ENCODE measurements at regions not wholly inside any gene's neighbourhood (a gene's known extent, or its start where the extent isn't known, plus 50 kb on each side); places are given as distances from the start of the nearest gene placed in this dataset.

DNA sequence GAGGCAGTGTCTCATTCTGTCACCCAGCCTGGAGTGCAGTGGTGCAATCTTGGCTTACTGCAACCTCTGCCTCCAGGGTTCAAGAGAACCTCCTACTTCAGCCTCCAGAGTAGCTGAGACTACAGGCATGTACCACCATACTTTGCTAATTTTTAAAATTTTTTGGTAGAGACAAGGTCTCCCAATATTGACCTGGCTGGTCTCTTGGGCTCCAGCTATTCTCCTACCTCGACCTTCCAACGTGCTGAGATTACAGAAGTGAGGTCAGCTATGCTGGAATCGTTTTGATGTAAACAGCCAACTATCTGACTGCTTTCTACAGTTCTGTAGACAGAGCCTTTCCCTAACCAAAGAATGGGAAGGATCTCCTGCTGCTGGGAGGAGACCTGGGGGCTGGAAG, 375.8 kb downstream of the GATA3 start:
- TF ChIP-seq, protein P1, sequence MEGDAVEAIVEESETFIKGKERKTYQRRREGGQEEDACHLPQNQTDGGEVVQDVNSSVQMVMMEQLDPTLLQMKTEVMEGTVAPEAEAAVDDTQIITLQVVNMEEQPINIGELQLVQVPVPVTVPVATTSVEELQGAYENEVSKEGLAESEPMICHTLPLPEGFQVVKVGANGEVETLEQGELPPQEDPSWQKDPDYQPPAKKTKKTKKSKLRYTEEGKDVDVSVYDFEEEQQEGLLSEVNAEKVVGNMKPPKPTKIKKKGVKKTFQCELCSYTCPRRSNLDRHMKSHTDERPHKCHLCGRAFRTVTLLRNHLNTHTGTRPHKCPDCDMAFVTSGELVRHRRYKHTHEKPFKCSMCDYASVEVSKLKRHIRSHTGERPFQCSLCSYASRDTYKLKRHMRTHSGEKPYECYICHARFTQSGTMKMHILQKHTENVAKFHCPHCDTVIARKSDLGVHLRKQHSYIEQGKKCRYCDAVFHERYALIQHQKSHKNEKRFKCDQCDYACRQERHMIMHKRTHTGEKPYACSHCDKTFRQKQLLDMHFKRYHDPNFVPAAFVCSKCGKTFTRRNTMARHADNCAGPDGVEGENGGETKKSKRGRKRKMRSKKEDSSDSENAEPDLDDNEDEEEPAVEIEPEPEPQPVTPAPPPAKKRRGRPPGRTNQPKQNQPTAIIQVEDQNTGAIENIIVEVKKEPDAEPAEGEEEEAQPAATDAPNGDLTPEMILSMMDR (IDR thresholded peaks at IDR 0.05; ENCODE audit: borderline replicate concordance, insufficient read depth, low read depth, low read length): no peak
- H3K4me3 ChIP-seq (ENCODE audit: low read depth, low read length): no peak overlapping the region

GRCh38 chr10:8431511-8431910, 377.0 kb downstream of the GATA3 start:
- H3K4me3 ChIP-seq (ENCODE audit: low read depth, low read length): no peak overlapping the region
- TF ChIP-seq, protein P1 (IDR thresholded peaks at IDR 0.05; ENCODE audit: borderline replicate concordance, insufficient read depth, low read depth, low read length): no peak

- no peak overlapping the region for H3K4me3 ChIP-seq (ENCODE audit: low read depth, low read length)
- TF ChIP-seq, protein P1 (IDR thresholded peaks at IDR 0.05; ENCODE audit: borderline replicate concordance, insufficient read depth, low read depth, low read length): no peak
These were observed 380.9 kb downstream of the GATA3 start for GRCh38 chr10:8435186-8436055.

GRCh38 chr10:8437896-8438295, 383.4 kb downstream of the GATA3 start:
- no peak overlapping the region for H3K4me3 ChIP-seq (ENCODE audit: low read depth, low read length)
- TF ChIP-seq, protein P1 (IDR thresholded peaks at IDR 0.05; ENCODE audit: borderline replicate concordance, insufficient read depth, low read depth, low read length): no peak

DNA sequence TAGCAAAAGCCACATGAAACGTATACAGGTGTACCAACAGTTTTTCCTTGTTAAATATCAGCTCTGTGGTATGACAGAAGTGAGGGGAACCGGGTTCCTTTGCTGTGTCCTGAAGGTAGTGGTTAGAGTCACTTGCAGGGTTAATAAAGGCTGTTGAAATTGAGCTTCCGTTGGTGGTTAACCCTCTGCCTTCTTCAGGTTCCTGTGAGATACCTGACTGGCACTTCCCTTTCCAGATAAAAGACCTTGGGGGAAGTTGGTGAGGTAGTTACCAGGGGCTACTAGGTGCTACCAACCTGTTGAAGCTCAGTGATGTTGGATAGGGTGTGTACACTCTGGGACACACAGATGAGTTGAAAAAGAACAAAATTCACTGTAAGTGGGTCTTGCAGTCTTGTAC, 384.1 kb downstream of the GATA3 start:
- H3K4me3 ChIP-seq (ENCODE audit: low read depth, low read length): no peak overlapping the region
- TF ChIP-seq, protein P1 (IDR thresholded peaks at IDR 0.05; ENCODE audit: borderline replicate concordance, insufficient read depth, low read depth, low read length): no peak

DNA sequence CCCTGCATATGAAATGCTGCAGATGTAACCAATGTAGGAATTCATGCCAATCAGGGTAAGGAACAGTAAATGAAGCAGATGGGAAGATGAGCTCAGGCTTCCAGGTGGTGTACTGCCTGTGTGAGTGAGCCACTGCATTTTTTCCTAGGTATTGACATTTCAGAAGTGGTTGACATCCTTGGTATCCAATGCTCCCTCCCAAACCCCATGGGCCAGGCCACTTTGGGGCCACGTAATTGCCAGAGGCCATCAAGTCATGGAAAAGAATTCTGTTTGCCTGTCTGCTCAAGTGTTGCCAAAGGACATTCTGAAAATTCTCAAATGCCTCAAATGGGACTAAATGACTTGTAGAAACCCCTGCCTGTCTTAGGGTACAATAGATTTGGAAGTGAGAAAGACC, 384.6 kb downstream of the GATA3 start:
- TF ChIP-seq, protein P1 (IDR thresholded peaks at IDR 0.05; ENCODE audit: borderline replicate concordance, insufficient read depth, low read depth, low read length): no peak
- no peak overlapping the region for H3K4me3 ChIP-seq (ENCODE audit: low read depth, low read length)

DNA sequence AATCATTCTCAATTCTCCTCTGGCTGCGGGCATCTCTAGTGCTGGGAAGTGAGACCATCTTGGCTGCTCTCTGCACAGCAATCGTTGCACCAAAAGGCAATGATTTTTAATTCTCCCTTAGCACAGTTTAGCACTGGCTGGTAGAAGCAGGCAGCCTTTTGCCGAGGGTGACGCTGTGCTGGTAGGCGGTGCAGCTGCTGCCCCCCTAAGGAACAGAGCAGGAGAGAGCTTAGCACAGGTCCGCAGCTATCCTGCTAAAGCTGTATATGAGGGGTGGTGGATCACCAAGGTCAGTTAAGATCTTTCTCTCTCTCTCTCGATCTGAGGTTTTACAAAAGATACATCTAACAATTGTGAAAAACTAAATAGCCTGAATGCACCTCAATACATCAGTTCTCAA, 390.1 kb downstream of the GATA3 start:
- TF ChIP-seq, protein P1 (IDR thresholded peaks at IDR 0.05; ENCODE audit: borderline replicate concordance, insufficient read depth, low read depth, low read length): no peak
- H3K4me3 ChIP-seq (ENCODE audit: low read depth, low read length): no peak overlapping the region

All from GM12875 (cell line).